Adrenal gland (tissue), 9 donors: ENCODE measurements at regions not wholly inside any gene's neighbourhood (a gene's known extent, or its start where the extent isn't known, plus 50 kb on each side); places are given as distances from the start of the nearest gene placed in this dataset.

Experiments
- DNase-seq, 7 donors: peaks; one replicate each; pipeline ENCODE4 v3.0.0-alpha.2; 2019 to 2020
- H3K27ac ChIP-seq, 5 donors: fragments of 200-600 bp; sonication (generic) in 4 of 5; 1 replicate in 3 of 5; 2 replicates in 2 of 5; pipeline versions ENCODE4 v1.5.1 to v1.8.0; 2016 to 2020; ENCODE audit warnings: mild to moderate bottlenecking in 1 of 5
- H3K27me3 ChIP-seq: fragments of 200-600 bp; 2 replicates; pipeline ENCODE4 v1.8.0; 2021
- H3K36me3 ChIP-seq, 2 donors: fragments of 200-600 bp; replicated peaks in 1 of 2; 1 replicate in 1 of 2; 2 replicates in 1 of 2; pipeline versions ENCODE4 v1.5.1 to v1.8.0; 2018 to 2022
- H3K4me1 ChIP-seq, 2 donors: fragments of 200-600 bp; replicated peaks in 1 of 2; 1 replicate in 1 of 2; 2 replicates in 1 of 2; pipeline versions ENCODE4 v1.5.1 to v1.8.0; 2018 to 2021
- H3K4me3 ChIP-seq, 4 donors: fragments of 200-600 bp; sonication (generic) in 3 of 4; one replicate each; pipeline ENCODE4 v1.5.1; 2016 to 2018
- H3K9me3 ChIP-seq, 3 donors: fragments of 200-600 bp; sonication (generic) in 1 of 3; replicated peaks in 1 of 3; 1 replicate in 2 of 3; 2 replicates in 1 of 3; pipeline versions ENCODE4 v1.5.1 to v1.8.0; 2016 to 2021
- CTCF ChIP-seq, 6 experiments: fragments of 450-650 bp in 4 of 6; fragments of 200-600 bp in 2 of 6; sonication (generic) in 1 of 6; IDR thresholded peaks; 1 replicate in 5 of 6; 2 replicates in 1 of 6; pipeline versions ENCODE4 v1.5.1 to v1.8.0; 2016 to 2021; ENCODE audit warnings: antibody characterized with exemption in 6 of 6, mild to moderate bottlenecking in 2 of 6, moderate library complexity in 1 of 6
- POLR2A ChIP-seq, 2 donors: fragments of 450-650 bp; IDR thresholded peaks; one replicate each; pipeline ENCODE4 v1.6.1; 2017; ENCODE audit warnings: antibody characterized with exemption in 2 of 2, mild to moderate bottlenecking in 2 of 2, moderate library complexity in 1 of 2
- WGBS, 4 donors: extraction: QIAGEN DNeasy Blood & Tissue Kit in 2 of 4; methylation state at CpG; one replicate each; pipeline versions ENCODE4 v1.1.5 to v1.1.7; 2013 to 2017; 5-methylcytosine and 5-hydroxymethylcytosine counted together
- intact Hi-C, 2 donors: fragments of 100-400 bp; cut with DNase I; formaldehyde crosslinking; loops; one replicate each; pipeline versions ENCODE4 v1.14.1 to v1.15.0; 2022 to 2023
- donor health status: healthy with polysubstance abuse.
- donor health status: Bipolar disorder and iron deficiency.
- donor health status: DM: yes; HTN: yes; CAD: no.
- donor health status: DM: no; HTN: no; CAD: no.
- donor health status: DM: no; HTN: no; CAD: no.

GRCh38 chr16:9254863-9255262 is 163.4 kb downstream of the HAPSTR1 start:
- TF ChIP-seq POLR2A (IDR thresholded peaks at IDR 0.05) (no peak), CTCF (IDR thresholded peaks at IDR 0.05) (no peak)
- intact Hi-C loops = no loop called here
- Histone ChIP-seq H3K4me1 (no peaks in the 10 kb centered on the region), H3K27me3 (peaks cover 7% of the 10 kb centered on the region), H3K36me3 (no peaks in the 10 kb centered on the region), H3K27ac (no peak overlapping the region), H3K9me3 (no peaks in the 10 kb centered on the region), H3K4me3 (no peak overlapping the region)
- DNase-seq = no peak
- 0 to 93% (median 63%) methylated on average over 1 of the region's 1 CpG for WGBS, 4 donors

GRCh38 chr16:9256196-9256595 is 164.8 kb downstream of the HAPSTR1 start:
- WGBS, 4 donors = 25 to 31% (median 29%) methylated on average over 6 of the region's 6 CpGs
- Histone ChIP-seq H3K27me3 (peaks cover 7% of the 10 kb centered on the region), H3K4me1 (no peaks in the 10 kb centered on the region), H3K27ac (no peak overlapping the region), H3K9me3 (no peaks in the 10 kb centered on the region), H3K36me3 (no peaks in the 10 kb centered on the region), H3K4me3 (no peak overlapping the region)
- intact Hi-C loops = no loop called here
- peak in 3 of 7 donors; percentile 16 to 29 (median 26) for DNase-seq
- TF ChIP-seq CTCF (IDR thresholded peaks at IDR 0.05) (peak in 3 of 6 experiments; percentile 15 to 34 (median 22)), POLR2A (IDR thresholded peaks at IDR 0.05) (no peak)

DNA sequence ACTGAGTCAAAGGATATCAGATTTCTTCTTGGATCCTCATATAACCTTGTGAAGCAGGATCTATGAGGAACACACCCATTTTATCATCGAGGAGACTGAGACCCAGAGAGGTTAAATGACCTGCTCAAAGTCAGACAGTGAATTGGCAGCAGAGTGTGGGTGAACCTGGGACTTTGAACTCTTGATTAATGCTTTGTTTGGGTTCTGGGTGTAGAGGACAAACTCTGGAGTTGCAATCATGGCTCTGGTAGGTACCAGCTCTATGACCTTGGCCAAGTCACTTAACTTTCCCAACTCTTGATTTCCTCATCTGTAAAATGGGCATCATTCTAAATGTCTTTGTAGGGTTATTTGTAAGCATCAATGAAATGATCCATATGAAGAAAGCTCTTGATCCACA is 166.4 kb downstream of the HAPSTR1 start:
- TF ChIP-seq POLR2A (IDR thresholded peaks at IDR 0.05) (no peak), CTCF (IDR thresholded peaks at IDR 0.05) (no peak)
- H3K36me3 ChIP-seq = no peaks in the 10 kb centered on the region
- WGBS, 4 donors = 78 to 100% (median 86%) methylated on average over 1 of the region's 1 CpG
- no peak overlapping the region for H3K4me3 ChIP-seq
- intact Hi-C loops = no loop called here
- no peak for DNase-seq
- peaks cover 7% of the 10 kb centered on the region for H3K27me3 ChIP-seq
- no peaks in the 10 kb centered on the region for H3K9me3 ChIP-seq
- H3K4me1 ChIP-seq = no peaks in the 10 kb centered on the region
- no peak overlapping the region for H3K27ac ChIP-seq

DNA sequence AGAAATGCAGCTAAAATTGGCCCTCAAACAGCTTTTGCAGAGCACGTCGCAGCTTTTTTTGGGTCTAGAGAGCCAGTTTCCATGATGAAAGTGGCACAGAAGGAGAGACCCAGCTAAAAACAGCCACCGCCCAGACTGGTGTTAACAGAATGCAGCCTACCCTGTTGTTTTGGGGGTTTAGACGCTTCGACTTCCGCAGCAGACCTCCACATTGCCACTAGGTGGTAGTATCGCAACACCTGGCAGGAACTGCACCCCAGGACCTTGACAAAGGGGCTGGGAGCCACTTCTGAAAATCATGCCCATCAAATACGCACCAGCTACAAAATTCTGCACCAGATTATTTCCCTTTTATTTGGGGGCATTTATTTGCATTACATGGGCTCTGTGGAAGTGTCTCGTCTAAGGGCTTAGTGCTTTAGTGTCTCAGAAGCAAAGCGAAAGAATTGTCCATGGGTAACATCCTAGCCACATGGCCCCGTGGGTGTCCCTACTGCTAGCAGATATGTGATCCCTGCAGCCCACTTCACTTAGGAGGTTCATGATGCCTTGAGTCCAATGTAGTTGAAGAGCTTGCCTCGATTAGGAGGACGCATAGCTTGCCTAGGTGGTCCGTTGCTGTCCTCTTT is 167.1 kb downstream of the HAPSTR1 start:
- intact Hi-C loops = no loop called here

More for the DNA sequence above, 167.1 kb downstream of the HAPSTR1 start:
- Histone ChIP-seq H3K9me3 (no peaks in the 10 kb centered on the region), H3K27ac (no peak overlapping the region), H3K27me3 (peaks cover 7% of the 10 kb centered on the region), H3K4me1 (no peaks in the 10 kb centered on the region), H3K4me3 (no peak overlapping the region), H3K36me3 (no peaks in the 10 kb centered on the region)
- peak in 3 of 7 donors; percentile 16 to 56 (median 20) for DNase-seq
- no peak for TF ChIP-seq POLR2A (IDR thresholded peaks at IDR 0.05)
- peak in 5 of 6 experiments; percentile 7 to 60 (median 43) for TF ChIP-seq CTCF (IDR thresholded peaks at IDR 0.05)
- WGBS, 4 donors = 51 to 67% (median 57%) methylated on average over 12 to 14 of the region's 14 CpGs
